ENCODE measurements at regions not wholly inside any gene's neighbourhood (a gene's known extent, or its start where the extent isn't known, plus 50 kb on each side); places are given as distances from the start of the nearest gene placed in this dataset.

GRCh38 chr6:2430612-2431011, 185.2 kb upstream of the GMDS start:
- no peak for DNase-seq

- no peak for DNase-seq
Measured at GRCh38 chr6:2429460-2429859, 184.1 kb upstream of the GMDS start.

GRCh38 chr6:2429032-2429431, 183.6 kb upstream of the GMDS start:
- DNase-seq = no peak

GRCh38 chr6:2426561-2427340, 181.3 kb upstream of the GMDS start:
- DNase-seq = no peak

- DNase-seq = no peak
Measured at GRCh38 chr6:2416128-2416712, 170.8 kb upstream of the GMDS start.

GRCh38 chr6:2414885-2415547, 169.6 kb upstream of the GMDS start:
- DNase-seq = no peak

GRCh38 chr6:2412731-2413130, 167.3 kb upstream of the GMDS start:
- no peak for DNase-seq

GRCh38 chr6:2410656-2411380, 165.4 kb upstream of the GMDS start:
- no peak for DNase-seq

GRCh38 chr6:2407525-2407924, 162.1 kb upstream of the GMDS start:
- DNase-seq = no peak

GRCh38 chr6:2404211-2404929, 159.0 kb upstream of the GMDS start:
- no peak for DNase-seq

GRCh38 chr6:2403546-2403945, 158.1 kb upstream of the GMDS start:
- DNase-seq = no peak

- peak in 13 of 56 donors; percentile 1 to 32 (median 14) for DNase-seq
Measured at GRCh38 chr6:2396846-2397630, 151.6 kb upstream of the GMDS start.

- DNase-seq = no peak
Measured at GRCh38 chr6:2396042-2396657, 150.7 kb upstream of the GMDS start.

GRCh38 chr6:2388554-2389324, 143.3 kb upstream of the GMDS start:
- no peak for DNase-seq

- no peak for DNase-seq
Measured at GRCh38 chr6:2387445-2387844, 142.0 kb upstream of the GMDS start.

GRCh38 chr6:2385471-2385983, 140.1 kb upstream of the GMDS start:
- no peak for DNase-seq

GRCh38 chr6:2384528-2384927, 139.1 kb upstream of the GMDS start:
- no peak for DNase-seq

- DNase-seq = peak in 5 of 56 donors; percentile 1 to 9 (median 3)
Measured at GRCh38 chr6:2381872-2382661, 136.7 kb upstream of the GMDS start.
